ENCODE measurements at regions not wholly inside any gene's neighbourhood (a gene's known extent, or its start where the extent isn't known, plus 50 kb on each side); places are given as distances from the start of the nearest gene placed in this dataset.

- DNase-seq (ENCODE audit: low read depth) = no peak
Measured at GRCh38 chr5:162324328-162324727, 256.8 kb downstream of the GABRG2 start.

- no peak for DNase-seq (ENCODE audit: low read depth)
Measured at GRCh38 chr5:162325143-162325727, 257.7 kb downstream of the GABRG2 start.

- no peak for DNase-seq (ENCODE audit: low read depth)
Measured at GRCh38 chr5:162334944-162335343, 267.4 kb downstream of the GABRG2 start.

GRCh38 chr5:162360373-162360931 lies 292.9 kb downstream of the GABRG2 start:
- DNase-seq (ENCODE audit: low read depth) = no peak

- no peak for DNase-seq (ENCODE audit: low read depth)
Measured at GRCh38 chr5:162372256-162372655, 304.7 kb downstream of the GABRG2 start.

GRCh38 chr5:162377895-162378294 lies 310.3 kb downstream of the GABRG2 start:
- DNase-seq (ENCODE audit: low read depth) = no peak

- no peak for DNase-seq (ENCODE audit: low read depth)
Measured at GRCh38 chr5:162382839-162383238, 315.3 kb downstream of the GABRG2 start.

- DNase-seq (ENCODE audit: low read depth) = no peak
Measured at GRCh38 chr5:162384225-162384624, 316.7 kb downstream of the GABRG2 start.

GRCh38 chr5:162391833-162392232 lies 324.3 kb downstream of the GABRG2 start:
- no peak for DNase-seq (ENCODE audit: low read depth)

- no peak for DNase-seq (ENCODE audit: low read depth)
Measured at GRCh38 chr5:162392336-162392735, 324.8 kb downstream of the GABRG2 start.

- no peak for DNase-seq (ENCODE audit: low read depth)
Measured at GRCh38 chr5:162393534-162393933, 326.0 kb downstream of the GABRG2 start.

- DNase-seq (ENCODE audit: low read depth) = no peak
Measured at GRCh38 chr5:162407614-162408013, 340.0 kb downstream of the GABRG2 start.

- no peak for DNase-seq (ENCODE audit: low read depth)
Measured at GRCh38 chr5:162410365-162410764, 342.8 kb downstream of the GABRG2 start.

GRCh38 chr5:162429142-162429541 lies 361.6 kb downstream of the GABRG2 start:
- no peak for DNase-seq (ENCODE audit: low read depth)

GRCh38 chr5:162434281-162434680 lies 366.7 kb downstream of the GABRG2 start:
- no peak for DNase-seq (ENCODE audit: low read depth)

- DNase-seq (ENCODE audit: low read depth) = no peak
Measured at GRCh38 chr5:162436055-162436454, 368.5 kb downstream of the GABRG2 start.

- DNase-seq (ENCODE audit: low read depth) = no peak
Measured at GRCh38 chr5:162444129-162444762, 376.7 kb downstream of the GABRG2 start.

GRCh38 chr5:162456086-162456485 lies 388.5 kb downstream of the GABRG2 start:
- no peak for DNase-seq (ENCODE audit: low read depth)

- DNase-seq (ENCODE audit: low read depth) = no peak
Measured at GRCh38 chr5:162466011-162466410, 398.4 kb downstream of the GABRG2 start.

GRCh38 chr5:162473041-162473714 lies 405.6 kb downstream of the GABRG2 start:
- DNase-seq (ENCODE audit: low read depth) = no peak

GRCh38 chr5:162474239-162474638 lies 406.7 kb downstream of the GABRG2 start:
- DNase-seq (ENCODE audit: low read depth) = no peak

GRCh38 chr5:162484095-162484494 lies 416.5 kb downstream of the GABRG2 start:
- no peak for DNase-seq (ENCODE audit: low read depth)

GRCh38 chr5:162484986-162485385 lies 417.4 kb downstream of the GABRG2 start:
- no peak for DNase-seq (ENCODE audit: low read depth)
